ENCODE measurements at regions not wholly inside any gene's neighbourhood (a gene's known extent, or its start where the extent isn't known, plus 50 kb on each side); places are given as distances from the start of the nearest gene placed in this dataset.

DNA sequence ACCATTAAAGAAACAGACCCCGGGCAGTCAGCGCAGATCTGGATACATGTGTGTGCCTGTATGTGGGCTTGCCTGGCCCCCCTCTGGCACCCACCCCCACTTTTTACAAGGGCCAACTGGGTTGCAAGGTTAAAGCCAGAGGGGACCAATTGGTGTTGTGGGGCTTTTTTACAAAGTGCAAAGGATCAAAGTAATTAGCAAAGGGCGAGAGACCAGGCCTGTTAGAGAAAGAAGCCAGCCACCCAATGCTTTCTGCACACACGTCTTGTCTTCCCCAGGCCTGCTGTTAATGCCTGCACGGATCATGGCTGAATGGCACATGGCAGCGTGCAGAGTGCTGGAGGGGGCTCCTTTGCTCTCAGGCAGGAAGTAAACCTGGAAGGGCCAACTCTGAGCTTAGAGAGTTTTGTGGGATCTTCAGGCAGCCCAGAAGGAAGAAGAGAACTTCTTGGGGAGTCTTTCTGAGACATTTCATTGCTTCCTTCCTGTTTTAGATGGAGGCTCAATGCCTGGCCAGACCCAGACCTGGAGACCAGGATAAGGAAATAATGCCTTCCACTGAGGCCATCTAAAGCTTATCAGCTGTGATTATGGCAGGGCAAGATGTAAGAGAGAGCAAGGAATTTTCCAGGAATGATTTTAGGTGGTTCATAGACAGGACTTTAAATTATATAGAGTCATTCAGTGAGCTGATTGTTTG is 523.4 kb upstream of the TBX3 start (continued):
- no peak for TF ChIP-seq SUZ12 (IDR thresholded peaks at IDR 0.05; ENCODE audit: low read length)

Measured in H1 (cell line).